Fibroblast of gingiva (primary cell): ENCODE measurements at regions not wholly inside any gene's neighbourhood (a gene's known extent, or its start where the extent isn't known, plus 50 kb on each side); places are given as distances from the start of the nearest gene placed in this dataset.

ENCODE experiments used
- DNase-seq: peaks from one replicate; pipeline ENCODE4 v3.0.0-alpha.2; 2011; ENCODE audit warnings: low read depth

DNA sequence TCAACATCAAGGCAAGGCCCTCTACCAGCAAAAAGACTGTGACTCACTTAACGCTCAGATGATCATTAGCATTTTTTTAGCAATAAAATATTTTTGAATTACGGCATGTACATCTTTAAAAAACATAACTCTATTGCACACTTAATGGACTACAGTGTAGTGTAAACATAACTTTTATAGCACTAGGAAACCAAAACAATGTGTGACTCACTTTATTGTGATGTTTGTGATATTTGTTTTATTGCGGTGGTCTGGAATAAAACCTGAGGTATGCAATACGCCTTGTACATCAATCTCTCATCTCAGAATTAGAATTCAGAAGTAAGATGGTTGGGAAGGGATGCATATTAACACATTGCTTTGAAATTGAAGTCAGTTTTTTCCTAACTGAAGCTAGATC is 106.9 kb upstream of the PTCH1 start:
- no peak for DNase-seq

DNA sequence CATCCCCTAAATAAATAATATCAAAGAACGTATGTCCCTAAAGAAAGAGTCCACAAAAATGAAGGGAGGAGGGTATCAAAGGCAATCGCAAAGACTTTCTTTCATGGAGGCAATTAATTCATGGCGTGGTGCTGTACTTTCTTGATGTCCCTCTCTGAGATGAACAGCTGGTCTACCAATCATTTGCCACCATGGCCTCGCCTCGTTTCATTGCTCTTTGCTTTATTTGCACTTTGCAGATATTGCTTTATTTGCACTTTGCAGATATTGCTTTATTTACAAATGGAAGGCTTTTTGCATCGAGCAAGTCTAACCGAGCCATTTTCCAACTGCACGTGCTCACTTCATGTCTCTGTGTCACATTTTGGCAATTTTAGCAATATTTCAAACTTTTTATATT is 104.0 kb upstream of the PTCH1 start:
- no peak for DNase-seq

DNA sequence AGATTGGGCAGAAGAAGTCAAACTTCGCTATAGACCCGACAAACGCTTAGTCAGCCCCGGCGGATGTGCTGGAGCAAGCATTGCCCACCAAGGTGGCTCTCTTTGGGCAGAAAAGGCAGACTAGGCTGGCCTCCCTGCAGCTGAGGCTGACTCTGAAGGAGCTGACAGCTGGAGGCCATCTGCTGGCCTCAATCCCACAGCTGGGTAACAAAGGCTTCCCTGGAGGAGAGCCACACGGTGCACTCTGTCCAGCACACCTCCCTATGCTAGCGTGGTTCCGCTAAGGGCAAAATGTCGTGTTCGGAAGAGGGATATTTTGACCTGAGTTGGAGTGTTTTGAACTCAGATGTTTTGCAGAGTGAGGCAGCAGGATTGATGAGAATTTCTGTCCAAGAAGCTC is 103.5 kb upstream of the PTCH1 start:
- DNase-seq: no peak

DNA sequence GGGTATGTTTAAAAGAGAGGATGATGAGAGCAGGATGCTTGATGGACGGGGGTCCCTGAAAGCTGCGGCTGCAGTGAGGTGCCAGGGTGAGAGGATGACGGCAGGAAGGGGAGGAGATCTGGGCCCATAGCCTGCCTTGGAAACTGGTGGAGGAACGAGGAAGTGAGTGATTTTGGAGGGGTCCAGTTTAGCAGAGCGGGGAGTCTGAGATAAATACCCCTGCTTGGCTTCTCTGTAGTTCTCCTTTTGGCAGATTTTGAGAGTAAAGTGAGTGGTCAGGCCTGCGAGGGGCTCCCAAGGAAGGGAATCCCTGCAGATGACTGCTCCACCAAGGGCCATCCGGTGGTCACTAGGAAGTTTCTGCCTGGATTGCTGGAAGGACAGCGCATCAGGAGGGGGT is 98.5 kb upstream of the PTCH1 start:
- no peak for DNase-seq

DNA sequence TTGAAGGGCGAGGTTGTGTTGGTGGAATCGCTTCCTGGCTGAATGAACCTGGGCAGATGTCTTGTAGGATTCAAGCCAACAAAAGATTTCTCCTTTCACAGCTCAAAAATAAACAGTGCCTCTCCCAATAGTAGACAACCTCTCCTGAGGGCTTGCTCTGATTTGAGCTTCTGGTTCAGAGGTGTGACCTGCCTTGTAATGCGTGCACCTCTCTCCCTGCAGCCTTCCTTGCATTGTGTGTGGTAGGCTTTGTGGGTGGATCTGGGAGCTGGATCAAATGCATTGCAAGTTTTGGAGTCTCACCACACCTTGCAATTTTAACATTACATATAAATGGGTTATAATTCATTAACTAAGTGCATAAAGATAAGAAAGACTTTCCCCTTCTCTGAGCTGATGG is 96.9 kb upstream of the PTCH1 start:
- DNase-seq: no peak

DNA sequence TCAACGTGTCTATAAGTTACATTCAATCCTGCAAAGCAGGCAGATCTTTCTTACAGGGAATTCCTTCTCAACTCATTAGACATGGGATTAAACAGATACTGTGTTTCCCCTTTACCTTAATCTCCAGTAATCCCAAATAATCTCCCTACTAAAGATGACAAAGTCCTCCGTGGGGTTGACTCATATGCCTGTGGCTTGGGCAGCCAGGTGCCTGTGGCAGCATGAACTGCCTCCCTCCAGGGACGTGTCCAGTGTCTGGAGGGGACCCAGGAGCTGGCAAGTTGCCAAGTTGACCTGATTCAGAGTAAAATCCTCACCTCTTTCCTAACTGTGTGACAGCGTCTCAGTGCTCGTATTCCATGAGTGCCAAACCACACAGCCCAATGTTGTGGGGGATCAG is 94.6 kb upstream of the PTCH1 start:
- DNase-seq: no peak

DNA sequence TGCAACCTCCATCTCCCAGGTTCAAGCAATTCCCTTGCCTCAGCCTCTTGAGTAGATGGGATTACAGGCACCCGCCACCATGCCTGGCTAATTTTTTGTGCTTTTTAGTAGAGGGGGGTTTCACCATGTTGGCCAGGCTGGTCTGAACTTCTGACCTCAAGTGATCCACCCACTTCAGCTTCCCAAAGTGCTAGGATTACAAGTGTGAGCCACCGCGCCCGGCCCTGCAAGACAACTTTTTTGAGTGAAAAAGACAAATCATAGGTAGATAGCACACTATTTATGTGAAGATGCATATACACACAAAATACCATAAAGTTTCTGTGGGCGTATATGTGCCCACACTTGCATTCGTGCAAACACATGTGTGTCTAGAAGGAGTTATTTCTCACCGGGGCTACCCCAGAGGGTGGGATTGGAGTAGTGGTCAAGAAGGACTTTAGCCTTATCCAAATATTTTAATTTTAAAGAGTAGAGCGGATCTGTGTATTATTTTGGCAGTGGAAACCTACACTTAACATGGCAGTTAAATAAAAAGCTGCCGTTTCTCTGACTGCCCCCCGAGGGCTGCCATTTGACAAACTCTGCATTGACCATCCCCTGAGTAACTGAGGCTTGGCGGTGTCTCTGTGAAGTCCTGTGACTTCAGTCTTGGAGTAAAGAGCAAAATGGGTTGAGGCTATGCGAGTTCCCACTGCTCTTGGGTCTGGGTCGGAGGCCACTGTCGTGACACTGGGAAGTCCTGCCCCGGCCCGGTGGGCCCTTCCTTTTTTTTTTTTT is 93.4 kb upstream of the PTCH1 start:
- no peak for DNase-seq

DNA sequence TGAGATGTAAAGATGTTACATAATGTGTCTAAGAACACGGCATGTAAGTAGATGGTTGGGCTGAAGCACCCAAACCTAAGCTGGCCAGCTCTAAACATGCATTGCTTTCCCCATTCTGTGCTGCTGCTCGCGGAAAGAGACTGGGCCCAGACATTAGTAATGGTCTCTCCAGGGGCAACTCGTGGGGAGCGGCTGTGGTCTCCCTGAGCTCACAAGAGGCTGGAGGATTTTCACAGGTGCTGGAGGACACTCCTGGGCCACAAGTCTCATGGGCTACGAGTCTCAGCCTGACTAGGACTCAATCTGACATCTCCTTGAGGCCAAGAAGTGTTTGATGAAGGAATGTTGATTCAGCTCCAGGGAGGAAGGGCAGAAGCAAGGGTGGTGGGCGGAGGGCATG is 92.7 kb upstream of the PTCH1 start:
- no peak for DNase-seq

DNA sequence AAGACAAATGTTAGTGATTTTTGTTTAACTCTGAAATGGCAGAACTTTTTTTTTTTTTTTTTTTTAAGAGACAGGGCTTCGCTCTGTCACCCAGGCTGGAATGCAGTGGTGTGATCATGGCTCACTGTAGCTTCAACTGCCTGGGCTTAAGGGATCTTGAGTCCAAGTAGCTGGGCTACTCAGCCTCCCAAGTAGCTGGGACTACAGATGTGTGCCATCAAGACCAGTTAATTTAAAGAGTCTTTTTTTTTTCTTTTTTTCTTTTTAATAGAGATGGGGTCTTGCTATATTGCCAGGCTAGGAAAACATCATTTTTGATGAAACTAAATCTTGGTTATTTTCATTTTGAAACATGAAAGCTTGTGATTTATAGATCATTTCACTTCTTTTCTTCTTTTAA is 91.6 kb upstream of the PTCH1 start:
- no peak for DNase-seq

DNA sequence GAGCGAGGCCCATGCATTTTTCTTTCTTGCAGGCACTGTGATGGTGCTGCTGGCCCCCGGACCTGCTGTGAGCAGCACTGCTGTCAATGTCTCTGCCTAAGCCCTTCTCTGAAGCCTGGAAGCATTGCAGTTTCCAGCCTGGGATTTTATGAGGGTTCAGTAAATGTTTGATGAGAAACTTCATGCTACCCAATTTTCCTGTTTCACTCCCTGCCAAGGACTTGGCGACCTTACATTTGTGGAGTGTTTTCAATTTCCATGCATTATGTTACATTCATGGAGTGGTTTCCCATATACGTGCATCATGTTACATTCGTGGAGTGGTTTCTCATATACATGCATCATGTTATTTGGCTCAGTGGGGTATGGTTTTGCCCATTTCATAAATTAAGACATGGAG is 90.7 kb upstream of the PTCH1 start:
- no peak for DNase-seq

DNA sequence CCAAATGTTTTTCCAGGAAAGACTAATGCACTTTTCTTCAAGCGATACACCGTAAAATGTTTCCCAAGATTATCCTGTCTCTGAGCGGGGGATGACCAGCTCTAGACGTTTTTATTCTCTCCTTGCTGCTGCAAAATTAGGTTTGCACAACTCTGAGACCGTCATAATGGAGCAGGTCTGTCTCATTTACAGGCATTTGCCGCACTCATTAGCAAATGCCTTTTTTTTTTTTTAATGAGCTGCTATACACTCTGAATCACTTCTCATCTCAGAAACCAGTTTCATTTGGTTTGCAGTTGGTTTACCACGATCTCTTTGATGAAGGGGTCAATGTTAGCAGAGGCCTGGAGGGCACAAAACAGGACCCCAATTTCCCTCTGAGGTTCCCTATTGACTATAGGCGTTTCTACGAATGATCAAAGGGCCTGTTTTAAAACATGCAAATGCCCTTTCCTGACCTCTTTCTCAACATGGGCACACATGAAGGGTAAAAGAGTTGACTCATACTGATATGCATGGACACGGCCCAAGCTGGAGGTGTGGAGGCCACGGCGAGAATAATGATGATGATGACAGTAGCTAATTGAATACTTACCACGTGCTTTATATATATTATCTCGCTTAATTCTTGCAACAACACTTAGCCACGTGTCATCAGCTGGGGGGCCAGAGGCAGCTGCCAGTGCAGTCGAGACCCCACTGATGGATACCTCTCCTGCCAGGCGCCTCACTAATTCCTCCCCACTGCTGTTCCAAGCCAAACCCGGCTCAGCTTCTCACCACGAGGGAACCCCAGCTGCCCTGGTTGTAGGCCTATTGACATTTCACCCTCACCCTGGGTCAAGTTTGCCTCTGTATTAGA is 89.9 kb upstream of the PTCH1 start:
- DNase-seq: no peak

DNA sequence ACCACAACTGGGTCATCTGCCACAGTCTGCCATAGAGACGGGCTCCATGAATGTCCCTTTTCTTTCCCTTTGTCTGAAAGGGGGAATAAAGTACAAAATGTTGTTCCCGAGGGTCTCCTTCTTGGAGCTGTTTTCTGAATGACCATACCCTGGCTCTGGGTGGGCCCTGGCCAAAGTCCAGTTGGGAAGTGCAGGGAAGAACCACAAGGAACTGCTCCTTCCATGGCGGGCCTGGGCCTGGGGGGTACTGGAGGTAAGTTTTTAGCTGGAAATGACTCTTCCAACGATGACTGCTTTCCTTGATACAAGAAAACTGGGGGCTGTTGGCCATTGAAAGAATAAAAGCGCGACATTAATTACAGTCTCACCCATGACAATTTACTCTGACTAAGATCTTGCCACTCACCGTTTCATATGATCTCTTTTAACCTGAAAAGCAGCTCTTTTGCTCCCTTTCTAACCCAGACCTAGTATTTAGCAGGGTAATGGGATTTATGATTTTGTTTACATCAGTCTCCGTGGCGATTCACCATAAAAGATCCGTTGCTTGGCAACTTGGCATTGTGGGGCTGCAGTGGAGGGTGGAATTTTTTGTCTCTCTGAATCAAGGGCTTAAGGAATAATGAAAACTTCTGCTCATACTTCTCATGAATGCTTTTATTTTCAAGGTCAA is 89.2 kb upstream of the PTCH1 start:
- no peak for DNase-seq

DNA sequence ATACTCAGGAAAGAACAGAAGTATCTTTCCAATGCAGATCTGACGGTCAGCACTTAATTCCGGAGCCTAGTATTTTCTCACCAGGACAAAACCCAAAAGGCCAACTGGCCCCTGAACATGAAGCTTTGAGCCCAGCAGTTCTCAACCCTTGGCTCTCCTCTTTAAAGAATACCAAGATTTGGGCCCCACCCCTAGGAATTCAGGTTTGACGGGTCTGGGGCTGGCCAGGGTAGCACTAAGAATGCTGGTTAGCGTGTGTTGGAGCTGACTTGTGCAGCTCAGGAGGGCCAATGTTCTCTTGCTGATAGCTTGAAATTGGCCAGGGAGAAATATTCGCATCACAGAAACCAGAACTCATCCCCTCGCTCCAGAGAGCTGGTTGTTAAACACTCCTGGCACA is 88.3 kb upstream of the PTCH1 start:
- no peak for DNase-seq

DNA sequence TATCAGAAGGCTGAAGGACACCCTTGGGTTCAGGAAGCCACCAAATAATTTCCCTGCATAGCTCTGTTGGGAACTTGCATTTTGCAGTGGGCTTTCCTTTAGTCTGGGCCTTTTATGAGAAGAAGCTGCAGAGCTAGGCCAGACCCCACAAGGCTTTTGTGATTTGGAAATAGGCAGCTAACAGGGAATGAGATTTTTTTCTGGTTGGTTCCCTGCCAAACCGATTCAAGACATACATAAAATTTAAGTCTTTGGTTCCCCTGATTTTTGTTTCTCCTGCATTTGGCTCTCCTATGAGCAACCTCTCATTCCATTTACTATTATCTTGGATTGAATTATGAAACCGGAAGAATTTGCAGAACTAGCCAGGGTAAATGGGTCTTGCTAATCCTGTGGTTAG is 81.5 kb upstream of the PTCH1 start:
- DNase-seq: no peak

DNA sequence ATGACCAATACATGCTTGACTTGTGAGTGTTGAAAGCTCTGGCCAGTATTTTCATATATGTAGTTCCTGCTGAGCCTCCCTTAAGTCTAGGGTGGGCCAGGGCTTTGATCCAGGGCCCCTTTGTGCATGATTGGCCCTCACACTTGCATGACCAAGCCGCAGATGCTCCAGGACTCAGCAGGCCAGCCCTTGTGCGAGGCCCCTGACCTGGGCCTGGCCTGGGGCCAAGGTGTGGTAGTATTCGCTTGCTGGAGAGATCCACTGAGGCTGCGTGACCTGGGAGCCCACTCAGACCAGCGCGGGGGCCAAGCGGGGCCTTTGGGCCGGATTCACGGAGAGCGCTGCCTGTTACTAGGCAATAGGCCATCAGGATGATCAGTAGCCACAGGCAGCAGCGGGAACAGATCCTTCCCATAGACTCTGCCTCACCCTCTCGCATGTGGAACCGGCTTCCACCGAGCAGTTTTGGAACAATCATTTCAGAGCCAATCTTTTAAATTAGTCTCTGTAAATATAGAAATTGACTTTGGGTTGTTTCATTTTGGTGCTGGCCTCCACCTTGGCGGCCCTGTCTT is 79.0 kb upstream of the PTCH1 start:
- no peak for DNase-seq

DNA sequence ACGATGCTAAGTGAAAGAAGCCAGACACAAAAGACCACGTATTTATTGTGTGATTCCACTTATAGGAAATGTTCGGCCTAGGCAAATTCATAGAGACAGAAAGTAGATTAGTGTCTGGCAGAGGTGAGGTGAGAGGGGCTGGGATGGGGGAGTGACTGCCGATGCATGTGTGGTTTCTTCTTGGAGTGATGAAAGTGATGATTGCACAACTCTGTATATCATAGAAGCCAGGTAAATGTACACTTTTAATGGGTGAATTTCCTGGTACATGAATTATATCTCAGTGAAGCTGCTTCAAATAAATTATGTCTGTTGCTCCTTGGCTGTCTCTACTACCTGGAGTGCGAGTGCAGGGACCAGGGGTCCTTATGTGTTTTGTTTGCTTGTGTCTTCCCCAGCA is 76.2 kb upstream of the PTCH1 start:
- no peak for DNase-seq

DNA sequence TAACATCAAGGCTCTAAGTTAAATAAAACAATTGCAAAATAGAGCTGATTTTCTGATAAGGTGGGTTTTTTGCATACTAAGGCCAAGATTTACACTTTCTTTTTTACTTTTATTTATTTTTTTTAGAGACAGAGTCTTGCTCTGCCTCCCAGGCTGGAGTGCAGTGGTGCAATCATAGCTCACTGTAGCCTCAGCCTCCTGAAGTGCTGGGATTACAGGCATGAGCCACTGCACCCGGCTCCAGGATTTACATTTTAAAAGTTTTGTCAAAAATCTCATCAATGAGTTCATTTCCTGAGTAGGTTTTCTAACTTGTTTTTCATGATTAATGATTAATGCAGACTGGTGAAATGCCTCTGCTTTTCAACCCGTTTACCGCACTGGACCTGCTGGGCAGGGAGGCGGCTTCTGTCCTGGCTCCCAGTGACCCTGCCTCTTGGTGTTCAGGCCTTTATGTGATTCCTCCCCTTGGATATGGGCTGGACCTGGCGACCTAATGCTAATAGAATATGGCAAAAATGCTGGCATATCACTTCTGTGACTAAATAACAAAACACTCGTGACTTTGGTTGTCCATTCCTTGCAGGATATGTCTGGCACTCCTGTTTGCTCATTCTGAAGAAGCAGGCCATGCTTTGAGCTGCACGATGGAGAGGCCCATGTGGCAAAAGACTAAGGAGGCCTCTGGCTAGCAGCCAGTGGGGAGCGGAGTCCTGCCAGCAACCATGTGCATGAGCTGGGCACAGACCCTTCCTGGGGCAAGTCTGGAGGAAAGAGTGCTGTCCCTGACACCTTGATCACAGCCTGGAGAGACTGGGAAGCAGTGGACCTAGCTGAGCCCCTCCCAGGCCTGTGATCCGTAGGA is 72.2 kb upstream of the PTCH1 start:
- no peak for DNase-seq

DNA sequence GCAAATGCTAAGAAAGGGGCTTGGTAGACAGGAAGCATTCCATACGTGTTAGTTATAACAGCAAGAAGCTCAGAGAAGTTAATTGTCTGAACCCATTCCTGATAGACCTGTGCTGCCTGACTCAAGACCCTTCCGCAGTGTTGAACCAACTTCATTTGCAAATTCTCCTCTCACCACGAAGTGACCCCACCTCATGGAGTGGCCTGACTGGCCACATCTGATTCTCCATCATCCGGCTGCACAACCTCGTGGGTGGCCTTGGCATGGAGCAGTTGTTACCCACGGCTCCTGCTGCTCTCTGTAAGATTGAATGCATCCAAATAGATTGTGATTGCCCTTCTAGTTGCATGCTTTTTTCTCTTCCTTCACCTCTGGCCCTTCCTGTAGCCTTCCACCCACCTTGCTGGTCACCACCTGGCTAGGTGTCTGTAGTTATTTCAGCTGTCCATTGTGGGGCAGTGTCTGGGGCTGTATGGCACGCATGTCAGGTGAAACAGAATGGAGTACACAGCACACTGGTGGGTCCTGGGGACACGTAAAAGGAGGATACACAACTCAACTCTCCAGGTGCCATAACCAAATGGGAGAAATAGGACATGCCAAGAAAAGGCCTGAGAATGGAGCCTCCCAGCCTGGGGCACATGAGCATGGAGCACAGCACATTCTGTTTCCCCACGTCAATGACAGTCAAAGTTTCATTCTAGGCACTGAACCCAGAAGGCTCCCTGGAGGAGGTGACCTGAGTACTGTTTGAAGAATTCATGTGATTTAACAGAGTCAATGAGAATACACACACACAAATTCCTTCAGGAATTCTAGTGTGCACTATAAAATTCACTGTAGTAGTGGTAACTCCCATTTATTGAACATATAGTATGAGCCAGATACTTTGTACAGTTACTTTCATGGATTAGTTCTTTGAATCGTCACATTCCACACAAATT is 70.5 kb upstream of the PTCH1 start:
- DNase-seq: no peak

DNA sequence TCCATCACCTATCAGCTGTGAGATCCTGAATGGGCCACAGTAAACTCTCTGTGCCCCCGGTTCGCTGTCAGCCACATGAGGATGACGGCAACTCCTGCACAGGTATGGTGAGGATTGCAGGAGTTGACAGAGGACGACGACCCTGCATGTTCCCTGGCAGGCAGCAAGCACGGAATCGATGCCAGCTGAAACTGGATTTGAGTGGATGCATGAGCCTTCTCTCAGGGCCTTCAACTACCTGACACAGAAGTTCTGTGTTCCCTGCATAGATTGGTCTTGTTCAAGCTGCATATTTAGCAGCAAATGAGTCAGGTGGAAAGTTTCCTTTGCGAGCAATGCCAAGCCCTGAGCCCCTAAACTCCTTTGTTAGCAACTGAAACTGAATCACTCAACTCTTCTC is 69.6 kb upstream of the PTCH1 start:
- no peak for DNase-seq

DNA sequence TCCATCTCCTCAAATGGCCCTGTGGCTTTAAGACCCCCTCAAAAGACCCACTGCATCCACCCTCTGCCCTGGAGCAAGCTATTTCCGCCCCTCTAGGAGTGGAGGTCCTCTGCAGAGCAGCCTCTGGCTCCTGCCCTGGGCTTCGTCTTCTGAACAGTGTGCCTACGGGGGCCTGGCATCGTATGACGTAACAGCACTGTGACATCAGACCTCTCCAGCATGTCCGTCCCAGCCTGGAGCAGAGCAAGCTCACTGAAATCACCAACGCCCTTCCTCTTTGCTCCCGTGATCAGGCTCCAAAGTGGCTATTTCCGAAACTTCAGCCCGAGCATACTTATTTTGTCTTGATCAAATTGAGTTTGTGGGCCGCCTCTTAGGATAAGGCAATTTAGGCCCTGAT is 69.1 kb upstream of the PTCH1 start:
- DNase-seq: no peak

DNA sequence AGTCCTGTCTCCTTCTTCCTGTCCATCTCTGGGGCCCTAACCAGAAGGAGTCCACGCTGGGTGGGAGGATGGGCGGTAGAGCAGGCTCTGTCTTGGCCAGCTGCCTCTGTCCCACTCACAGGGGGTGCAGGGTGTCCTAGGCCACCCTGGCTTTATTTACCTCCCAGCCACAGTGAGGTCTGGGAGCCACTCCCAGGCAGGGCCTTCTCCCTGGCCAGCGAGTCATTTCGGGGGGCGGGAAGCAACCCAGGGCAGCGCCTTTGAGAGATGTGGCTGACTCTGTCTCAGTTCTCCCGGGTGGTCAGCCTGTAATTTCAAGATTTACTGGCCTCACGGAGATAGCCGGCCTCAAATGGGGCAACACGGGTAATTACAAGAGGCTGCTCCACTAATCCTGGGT is 67.4 kb upstream of the PTCH1 start:
- no peak for DNase-seq
